AML-193 (cell line): ENCODE measurements at regions not wholly inside any gene's neighbourhood (a gene's known extent, or its start where the extent isn't known, plus 50 kb on each side); places are given as distances from the start of the nearest gene placed in this dataset.

Experiments used
- DNase-seq, 2 experiments: peaks; one replicate each; lab custom pipeline; 2025; lab: John Stamatoyannopoulos, UW

DNA sequence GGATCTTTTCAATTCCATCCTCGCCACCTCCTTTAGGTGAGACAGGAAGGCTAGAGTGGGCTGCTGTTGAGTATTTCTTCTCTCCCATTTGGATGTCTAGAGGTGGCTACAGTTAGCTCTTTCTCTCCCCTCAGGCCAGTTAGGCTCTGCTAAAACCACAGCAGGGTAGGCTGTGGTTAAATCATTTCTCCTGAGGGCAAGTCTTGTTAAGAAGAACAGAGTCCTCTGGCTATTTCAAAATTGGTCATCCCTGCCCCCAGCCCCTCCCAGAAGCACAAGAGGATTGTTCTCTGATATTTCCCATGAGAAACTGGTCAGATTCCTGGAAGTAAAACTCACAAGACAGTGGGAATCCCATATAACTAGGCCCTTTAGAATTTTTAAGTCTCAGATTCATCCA lies 1359.5 kb downstream of the TECRL start:
- no peak for DNase-seq

DNA sequence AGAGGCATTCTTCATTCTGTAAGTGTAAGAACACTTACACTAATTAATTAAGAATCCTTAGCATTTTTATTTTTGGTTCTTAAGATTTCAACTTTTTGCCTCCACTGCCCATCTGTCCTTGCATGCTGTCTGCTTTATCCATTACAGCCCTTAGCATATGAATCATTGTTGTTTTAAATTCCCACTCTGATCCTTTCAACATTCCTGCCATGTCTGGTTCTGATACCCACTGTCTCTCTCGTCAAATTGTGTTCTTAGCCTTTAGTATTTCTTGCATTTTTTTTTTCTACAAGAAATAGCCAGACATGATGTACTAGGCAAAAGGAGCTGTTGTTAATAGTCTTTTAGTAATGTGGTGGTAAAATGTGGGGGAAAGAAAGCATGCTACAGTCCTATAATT lies 1360.0 kb downstream of the TECRL start:
- no peak for DNase-seq

DNA sequence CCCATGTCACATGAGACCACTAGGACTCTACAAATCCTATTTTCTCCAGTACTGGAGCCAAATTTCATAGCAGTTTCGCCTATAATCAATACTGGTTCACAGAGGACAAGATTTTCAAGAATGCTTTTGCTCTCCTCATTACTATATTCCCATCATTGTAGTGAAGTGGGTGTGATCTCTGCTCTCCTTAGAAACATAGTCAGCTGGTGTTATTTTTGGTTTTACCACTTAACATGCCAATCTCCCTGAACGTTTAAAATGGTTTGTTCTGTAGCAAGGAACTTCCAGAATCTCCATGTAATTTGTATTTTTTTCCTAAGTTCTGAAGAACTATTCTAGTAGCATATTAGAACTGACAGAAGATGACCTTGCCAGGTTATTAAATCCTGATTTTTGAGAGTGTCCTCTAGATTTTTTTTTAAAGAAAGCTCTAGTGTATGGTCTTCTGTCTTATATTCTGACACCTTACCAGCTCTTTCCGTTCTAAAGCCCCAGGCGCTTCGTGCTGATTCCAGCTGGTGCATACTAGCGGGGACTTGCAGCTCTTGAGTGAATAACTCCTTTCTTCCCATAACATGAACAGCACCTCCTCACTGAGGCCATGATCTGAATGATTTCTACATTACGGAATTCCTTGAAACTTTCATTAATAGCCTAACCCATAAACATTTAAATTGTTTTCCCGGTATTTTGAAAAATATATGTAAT lies 1372.9 kb downstream of the TECRL start:
- no peak for DNase-seq

DNA sequence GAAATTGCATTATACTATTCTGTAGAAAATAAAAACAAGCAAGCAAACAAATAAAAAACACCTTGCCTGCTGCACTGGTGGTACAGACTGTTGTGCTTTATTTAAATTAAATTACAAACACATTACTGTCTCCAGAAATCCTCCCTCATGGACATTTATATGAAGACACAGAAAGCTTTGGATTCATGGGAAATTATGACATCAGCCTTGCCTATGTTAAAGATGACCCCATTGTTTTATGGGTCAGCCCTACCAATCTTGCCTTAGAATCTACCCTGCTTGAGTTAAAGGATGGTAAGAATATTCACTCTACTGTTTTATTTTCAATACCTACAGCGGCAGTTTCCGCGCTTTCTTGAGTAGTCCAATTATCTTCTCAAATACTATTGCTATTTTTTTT lies 1379.9 kb downstream of the TECRL start:
- no peak for DNase-seq

DNA sequence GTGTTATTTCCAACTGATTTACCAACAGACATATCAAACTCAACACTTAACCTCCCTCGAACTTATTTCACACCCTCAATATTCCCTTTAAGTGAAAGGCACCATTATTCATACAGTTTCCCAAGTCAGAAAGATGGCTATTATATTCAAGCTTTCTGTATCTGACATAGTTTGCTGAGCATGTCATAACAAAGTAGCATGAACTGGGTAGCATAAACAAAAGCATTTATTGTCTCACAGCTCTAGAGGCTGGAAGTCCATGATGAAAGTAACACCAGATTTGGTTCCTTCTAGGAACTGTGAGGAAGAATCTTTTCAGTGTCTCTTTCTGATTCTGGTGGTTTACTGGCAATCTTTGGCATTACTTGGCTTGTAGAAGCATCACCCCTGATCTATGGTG lies 1388.6 kb downstream of the TECRL start:
- DNase-seq: no peak

DNA sequence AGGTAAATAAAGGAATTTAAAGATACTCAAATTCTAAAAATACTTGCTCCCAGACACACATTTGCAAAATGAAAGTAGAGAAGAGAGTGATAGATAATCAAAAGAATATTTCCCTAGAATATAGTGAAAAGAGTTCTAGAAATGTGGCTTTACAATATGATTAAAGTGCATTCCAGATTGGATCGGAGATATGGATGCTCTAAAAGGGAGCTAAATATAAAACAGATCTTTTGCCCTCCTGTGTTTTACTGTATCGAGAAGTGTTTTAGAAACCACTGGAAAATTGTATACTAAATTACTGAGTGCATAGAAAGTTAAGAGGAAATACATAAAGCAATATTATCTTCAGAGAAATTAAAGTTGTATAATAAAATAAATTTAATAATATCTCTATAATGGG lies 1392.0 kb downstream of the TECRL start:
- DNase-seq: no peak

DNA sequence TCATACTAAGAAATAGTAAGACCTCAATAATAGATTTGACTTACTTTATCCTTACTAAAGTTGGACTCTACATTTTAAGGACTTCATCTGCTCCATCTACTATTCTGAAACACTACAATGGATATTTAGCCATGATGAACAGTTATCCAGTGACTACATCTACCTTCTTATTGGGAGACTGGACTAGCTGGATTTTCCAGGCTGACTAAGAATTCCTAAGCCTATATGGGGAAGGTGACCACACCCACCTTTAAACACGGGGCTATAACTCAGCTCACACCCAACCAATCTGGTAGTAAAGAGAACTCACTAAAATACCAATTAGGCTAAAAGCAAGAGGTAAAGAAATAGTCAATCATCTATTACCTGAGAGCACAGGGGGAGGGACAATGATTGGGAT lies 1438.4 kb downstream of the TECRL start:
- no peak for DNase-seq

DNA sequence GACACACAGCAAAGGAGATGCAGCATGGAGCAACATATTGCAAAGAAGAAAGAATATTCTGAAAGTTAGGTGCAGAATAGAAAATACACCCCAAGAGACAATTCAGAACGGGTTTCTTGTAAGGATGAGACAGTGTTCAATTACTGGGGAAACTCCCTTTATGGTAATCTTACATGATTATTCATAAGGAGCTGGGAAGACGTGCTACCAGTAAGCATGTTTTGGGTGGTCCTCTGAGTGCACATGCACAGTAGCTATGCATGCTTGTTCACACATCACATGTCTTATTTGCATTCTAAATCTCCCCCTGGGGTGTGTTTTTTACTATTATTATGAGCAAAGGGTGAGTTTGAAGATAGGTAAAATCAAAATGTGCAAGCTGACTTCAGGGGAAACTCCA lies 1448.8 kb downstream of the TECRL start:
- DNase-seq: no peak

DNA sequence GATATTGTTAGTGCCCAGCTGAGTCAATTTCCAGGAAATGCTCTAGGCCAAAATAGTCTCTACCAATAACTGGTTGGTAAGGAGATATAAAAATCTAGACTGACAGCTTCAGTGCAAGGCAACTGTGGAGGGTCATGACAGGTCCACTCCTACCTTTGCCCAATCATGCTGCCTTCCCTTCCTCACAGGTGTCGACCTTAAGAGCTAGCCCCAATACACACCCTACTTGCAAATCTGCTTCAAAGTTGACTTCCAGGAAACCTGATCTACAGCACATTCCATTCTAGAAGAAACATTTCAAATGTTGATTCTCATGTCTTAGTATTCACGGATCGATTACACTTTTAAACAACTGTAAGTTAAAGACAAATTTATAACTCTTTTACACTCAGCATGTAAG lies 1455.5 kb downstream of the TECRL start:
- DNase-seq: no peak

DNA sequence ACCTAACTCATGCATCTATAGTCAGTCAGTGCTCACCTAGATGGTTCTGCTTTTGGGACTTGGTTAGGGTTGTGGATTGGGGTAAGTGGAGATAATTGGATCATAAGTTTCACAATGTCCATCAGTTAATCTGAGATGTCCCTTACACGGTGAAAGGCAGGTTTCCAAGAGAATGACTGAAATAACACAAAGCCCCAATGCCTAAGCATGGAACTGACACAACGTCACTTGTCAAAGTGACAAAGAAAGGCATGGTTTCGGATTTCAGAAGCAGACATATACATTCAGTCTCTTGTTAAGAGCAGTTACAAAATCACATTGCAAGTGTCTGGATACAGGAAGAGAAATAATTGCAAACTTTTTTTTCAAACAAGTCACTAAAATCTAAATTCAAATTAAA lies 1456.9 kb downstream of the TECRL start:
- no peak for DNase-seq

DNA sequence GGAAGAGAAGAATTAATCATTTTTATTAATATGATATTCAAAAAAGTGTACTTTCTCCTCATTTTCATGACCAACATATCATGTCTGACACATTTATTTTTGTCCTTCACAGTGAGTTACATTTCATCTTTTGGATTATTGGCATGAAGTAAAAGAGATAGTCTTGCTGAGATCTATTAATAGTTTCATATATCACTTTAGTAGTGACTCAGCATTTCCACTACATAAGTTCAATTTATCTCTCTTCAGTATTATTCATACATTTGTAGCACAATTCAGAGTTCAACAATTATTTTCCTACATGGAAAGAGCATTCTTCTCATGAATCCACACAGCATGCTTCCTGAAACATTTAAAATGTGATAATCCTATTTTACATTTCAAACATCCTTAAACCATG lies 1461.1 kb downstream of the TECRL start:
- no peak for DNase-seq

DNA sequence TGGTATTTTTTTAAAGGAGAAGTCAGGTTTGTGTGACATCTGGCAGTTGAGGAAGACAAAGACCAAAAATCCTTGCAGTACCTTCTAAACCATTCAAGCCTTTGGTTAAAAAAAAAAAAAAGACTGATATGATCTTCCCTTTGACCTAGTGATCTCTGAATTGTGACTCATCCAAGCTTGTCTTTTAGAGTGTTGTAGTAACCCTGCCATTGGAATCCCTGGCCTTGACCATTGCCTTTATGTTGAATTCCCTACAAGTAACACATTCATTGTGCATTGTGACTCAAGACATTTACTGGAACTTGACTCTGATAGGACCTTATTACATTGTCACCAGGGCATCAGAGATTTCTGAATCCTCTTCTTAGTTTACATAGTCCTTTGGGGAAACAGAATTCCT lies 1469.0 kb downstream of the TECRL start:
- no peak for DNase-seq

DNA sequence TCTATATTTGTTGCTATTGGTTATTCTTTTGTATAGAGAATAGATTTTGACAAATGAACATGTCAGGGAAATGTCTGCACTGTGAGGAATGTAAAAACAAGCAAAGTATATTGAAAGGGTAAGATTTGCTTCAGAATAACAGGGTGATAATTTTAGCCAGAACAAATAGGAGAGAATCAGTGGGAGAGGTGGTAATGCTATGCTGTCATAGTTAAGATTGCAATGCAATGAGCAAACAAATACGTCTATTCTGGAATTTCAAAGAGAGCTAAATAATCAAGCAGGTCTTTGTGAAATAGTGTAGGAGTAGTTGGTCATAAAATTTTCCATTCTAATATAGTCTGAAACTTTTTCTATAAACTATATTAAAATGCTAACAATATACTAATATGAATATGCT lies 1478.4 kb downstream of the TECRL start:
- DNase-seq: no peak

DNA sequence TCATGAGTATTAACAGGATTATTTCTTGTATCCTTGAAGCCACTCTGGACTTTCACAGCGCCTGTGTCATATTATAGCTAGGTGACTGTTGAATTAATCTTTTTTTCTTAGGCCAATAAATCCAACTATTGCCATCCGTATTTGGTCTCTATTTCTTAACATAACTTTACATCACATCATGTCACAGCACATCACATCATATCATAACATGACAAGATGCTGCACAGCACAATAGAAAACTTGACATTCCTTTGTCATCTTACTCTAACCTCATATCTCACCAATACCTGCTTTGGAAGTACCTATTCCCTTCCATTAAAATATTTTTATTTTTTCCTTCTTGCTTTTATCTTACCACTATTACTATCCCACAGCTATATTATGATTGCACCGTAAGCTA lies 1480.8 kb downstream of the TECRL start:
- no peak for DNase-seq

DNA sequence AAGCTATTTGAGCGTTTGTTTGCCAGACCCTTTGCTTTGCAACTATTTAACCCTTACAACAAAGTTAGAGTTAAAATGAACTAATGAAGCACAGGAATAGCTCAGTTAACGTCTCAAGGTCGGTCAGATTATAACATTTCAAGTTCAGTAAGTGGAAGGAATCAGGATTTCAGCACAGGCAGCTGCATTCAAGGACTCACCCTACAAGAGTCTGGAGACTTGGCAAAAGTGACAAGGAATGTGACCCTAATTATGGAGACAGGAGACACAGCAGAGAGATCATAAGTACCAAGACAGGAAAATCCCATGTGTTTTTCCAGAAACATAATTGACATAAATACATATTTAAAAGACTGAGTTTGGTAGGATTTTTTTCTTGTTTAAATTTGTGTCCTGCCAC lies 1481.7 kb downstream of the TECRL start:
- DNase-seq: no peak

DNA sequence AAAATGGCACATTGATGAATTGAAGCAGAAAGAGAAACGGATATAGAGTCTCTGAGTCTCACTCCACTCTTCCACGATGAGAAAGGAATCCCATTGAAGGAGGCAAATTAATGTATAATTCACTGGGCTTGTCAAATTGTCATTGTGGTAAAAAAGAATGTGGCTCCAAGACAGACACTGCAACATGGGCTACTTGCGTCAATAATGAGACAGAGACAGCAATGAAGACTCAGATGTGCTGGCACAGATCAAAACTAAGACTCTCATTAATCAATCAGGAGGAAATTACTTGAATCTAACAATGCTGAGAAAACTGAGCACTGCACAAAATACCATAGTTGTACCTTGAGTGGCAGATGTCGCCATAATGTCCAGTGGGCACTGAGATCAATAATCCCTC lies 1485.5 kb downstream of the TECRL start:
- no peak for DNase-seq

DNA sequence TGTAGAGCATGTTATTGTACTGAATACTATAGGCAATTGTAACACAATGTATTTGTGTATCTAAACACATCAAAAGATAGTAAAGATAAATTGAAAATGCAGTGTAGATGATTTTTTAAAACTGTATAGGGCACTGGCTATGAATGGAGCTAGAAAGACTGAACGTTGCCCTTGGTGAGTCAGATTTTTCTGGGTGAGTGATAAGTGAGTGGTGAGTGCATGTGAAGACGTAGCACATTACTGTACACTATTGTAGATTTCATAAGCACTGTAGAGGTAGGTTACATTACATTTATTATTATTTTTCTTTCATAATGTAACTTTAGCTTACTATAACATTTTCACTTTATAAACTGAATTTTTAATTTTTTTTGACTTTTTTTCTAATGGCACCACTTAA lies 1491.6 kb downstream of the TECRL start:
- no peak for DNase-seq

DNA sequence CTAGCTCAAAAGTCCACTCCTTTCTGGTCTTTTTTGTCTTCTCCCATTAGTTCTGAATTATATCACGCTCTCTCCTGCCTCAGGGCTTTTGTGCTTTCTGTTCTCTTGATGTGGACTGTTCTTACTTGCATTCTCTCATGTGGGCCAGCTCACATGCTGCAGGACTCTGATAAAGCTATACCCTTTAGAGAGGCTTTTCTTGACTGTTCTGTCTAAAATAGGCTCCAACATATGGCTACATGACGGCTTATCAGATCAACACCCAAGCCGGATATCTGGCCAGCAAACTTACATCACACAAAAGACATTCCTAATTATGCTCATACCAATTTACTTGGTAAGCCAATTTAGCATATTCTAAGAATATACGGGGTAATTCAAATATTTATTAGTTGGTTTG lies 1494.5 kb downstream of the TECRL start:
- DNase-seq: no peak

DNA sequence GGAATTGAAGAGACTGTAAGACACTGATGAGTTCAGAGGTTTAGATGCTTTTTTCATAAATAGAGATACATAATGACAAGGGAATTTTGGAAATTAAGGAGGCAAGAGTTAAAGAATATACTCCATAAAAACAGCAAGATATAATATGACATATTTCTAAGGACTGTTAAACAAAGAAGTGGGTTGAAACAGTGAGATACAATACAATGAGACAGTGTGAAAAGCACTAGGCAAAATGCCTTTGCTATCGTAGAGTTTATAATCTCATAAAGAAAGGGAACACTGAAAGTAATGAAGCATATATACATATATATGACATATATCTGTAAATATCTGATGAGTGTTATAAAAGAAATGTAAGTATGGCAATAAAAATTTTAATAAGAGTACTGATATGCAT lies 1496.2 kb downstream of the TECRL start:
- DNase-seq: no peak

DNA sequence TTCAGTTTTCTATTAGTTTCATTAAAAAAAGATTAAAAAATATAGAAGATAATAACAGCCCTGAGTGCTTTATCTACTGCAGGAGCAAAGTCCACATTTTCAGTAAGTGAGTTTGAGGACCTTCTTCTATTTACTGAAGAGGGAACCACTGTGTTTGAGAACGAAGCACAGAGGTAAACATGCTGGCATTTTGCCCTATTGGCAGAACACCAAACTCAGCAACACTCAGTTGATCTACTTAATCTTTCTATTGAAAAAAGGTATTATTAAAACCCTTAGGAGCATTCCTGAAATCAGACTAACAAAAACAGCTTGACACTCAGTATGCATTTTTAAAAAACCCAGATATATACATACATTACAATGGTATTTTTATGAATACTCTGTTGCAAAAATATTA lies 1496.7 kb downstream of the TECRL start:
- no peak for DNase-seq

DNA sequence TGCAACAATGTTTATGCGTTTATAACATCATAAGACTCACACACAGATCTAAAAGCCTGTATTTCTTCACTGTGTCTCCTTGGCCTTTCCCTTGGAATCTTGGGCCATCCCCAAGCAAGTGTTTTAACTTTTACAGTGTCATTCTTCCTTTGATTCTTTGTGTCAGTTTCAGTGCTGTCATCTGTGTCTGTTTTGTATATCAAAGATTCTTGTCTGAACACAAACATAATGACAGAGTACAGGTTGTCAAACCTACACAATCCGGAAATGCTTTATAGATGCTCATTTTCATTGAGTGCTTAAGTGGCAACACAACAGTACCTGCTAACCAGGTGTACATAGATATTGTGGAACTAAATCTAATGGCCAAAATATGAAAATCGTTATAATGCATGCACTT lies 1500.0 kb downstream of the TECRL start:
- DNase-seq: no peak

DNA sequence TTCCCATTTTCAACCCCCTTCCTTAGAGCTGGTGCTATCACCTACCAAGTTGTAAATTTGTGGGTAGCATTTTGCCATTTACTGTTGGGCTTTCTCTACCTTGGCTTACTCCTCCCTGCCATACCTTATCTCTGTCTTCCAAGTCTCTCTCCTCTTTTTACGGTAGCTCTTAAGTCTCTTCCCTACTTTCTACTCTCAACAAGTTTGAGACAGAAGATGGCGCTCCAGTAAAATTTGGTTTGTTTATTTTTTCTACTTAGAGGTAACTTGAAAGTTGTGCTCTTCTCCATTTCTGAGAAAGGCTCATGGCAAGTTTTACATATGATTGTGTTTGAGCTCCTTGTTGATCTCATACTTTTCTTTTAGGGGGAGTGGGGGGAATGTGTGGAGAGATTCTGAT lies 1508.1 kb downstream of the TECRL start:
- DNase-seq: no peak

DNA sequence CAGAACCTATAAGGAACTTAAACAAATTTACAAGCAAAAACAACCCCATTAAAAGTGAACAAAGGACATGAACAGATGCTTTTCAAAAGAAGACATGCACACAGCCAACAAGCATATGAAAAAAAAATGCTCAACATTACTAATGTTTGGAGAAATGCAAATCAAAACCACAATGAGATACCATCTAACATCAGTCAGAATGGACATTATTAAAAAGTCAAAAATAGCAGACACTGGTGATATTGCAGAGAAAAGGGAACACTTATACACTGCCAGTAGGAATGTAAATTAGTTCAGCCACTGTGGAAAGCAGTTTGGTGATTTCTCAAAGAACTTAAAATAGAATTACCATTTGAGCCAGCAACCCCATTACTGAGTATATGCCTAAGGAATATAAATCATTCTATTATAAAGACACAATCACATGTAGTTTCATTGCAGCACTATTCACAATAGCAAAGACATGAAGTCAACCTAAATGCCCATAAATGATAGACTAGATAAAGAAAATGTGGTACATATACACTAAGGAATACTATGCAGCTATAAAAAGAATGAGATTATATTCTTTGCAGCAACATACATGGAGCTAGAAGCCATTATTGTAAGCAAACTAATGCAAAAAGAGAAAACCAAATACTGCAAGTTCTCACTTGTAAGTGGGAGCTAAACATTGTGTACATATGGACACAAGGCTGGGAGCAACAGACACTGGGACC lies 1509.4 kb downstream of the TECRL start:
- no peak for DNase-seq

DNA sequence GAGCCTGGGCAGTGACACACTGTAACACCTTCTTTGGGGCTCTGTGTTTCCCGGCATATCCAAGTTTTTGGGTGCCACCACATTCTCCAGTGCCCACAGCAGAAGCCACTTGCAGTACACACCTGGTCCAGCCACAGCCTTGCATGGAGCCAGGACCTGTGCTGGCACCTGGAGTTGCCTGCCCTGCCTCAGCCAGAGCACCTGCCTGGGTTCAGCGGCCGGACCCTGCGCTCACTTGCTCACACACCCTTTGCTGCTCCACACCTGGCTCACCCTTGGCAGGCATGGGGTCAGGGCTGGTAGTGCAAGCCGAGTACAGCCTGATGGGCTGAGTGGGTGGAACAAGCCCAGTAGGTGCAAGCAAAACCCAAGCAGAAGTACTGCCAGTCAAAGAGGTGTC lies 1511.1 kb downstream of the TECRL start:
- no peak for DNase-seq
